Activated T-cell treated with anti-CD3 and anti-CD28 coated beads, Interleukin-2, amount 50 U/mL, for 48 hours (primary cell): ENCODE measurements at regions not wholly inside any gene's neighbourhood (a gene's known extent, or its start where the extent isn't known, plus 50 kb on each side); places are given as distances from the start of the nearest gene placed in this dataset.
"Not testable (repeated sequence)": the region's sequence is repeated elsewhere in the genome, so short reads cannot be mapped to it uniquely, and the experiment has no call there.

Source experiments
- DNase-seq, 2 experiments: peaks; one replicate each; pipeline ENCODE4 v3.0.0-alpha.2; 2020

DNA sequence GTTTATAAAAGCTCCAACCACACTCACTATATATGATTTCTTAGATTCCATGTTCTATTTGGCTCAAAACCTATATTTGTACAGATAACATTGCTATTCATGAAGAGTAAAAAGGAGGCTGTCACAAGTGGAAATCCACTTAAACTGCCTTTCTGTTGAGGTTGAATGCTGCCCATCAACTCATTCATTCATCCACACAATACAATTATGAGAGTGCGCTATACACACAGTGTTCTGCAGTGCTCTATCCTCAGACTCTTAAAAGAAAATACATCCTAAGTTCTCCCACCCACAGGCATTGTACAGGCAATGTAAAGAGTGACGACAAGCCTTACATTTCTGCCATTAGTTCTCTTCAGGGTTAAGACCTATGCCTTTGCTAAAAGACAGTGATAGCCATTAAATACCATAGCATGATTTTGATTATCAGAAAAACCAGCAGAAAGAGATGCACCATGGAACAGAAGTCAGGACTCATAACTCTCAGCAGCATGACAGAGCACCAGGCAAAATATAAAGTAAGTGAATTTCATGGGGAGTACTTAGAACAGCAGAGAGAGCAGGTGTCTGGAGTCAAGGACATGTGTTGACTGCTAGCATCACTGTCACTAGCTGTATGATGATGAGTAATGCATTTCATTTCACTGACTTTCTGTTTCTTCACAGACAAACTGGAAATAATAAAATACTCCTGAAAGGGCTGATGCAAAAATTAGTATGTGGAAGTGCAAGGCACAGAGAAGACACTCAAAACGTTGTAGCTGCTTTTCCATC, 218.0 kb downstream of the RBM26 start:
- no peak for DNase-seq

DNA sequence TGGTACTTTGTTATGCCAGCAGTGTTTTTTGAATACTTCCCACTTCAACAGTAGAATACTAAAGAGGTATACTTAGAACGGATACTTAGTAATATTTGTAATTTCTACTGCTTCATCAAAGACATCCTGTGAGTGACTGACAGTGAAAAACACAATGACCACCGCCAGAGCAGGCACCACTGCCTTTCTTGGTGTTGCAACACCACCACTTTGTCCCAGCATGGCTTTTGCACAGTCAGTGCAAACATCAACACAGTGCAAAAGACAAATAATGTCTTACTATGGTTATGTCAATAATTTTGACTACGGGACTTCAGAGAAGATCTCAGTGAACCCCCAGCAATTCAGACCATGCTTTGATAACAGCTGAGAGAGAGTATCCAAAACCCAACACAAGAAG, 220.5 kb downstream of the RBM26 start:
- DNase-seq: no peak

DNA sequence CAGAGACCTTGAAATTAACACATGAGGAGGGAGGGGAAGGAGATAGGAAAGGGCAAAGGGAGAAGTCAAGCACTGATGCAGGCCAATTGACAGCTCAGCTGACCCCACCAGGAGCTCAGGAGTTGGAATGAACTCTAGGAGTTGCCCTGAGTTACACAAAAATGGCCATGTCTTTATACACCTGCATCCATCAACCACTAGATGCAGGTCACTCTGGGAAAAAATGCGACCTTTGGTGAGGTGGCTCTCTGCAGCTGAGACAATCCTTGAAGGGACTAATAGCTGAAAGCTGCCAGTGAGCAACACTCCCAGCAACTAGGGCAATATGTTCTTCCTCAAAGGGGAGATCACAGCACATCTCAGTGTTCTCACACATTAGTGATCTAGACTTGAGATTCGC, 222.8 kb downstream of the RBM26 start:
- DNase-seq: no peak

DNA sequence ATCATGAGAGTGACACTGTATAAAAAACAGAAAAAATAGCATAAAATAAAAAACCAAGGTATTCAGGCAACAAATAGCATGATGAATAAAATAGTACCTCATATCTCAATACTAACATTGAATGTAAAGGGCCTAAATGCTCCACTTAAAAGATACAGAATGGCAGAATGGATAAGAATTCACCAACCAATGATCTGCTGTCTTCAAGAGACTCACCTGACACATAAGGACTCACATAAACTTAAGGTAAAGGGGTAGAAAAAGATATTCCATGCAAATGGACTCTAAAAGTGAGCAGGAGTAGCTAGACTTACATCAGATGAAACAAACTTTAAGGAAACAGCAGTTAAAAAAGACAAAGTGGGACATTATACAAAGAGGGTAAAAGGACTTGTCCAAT, 232.4 kb downstream of the RBM26 start:
- DNase-seq: not testable (repeated sequence)

DNA sequence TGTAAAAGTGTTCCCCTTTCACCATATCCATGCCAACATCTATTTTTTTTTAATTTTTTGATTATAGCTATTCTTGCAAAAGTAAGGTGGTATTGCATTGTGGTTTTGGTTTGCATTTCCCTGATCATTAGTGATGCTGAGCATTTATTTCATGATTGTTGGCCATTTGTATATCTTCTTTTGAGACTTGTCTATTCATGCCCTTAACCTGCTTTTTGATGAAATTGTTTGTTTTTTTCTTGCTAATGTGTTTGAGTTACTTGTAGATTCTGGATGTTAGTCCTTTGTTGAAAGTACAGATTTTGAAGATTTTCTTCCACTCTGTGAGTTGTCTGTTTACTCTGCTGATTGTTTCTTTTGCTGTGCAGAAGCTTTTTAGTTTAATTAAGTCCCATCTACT, 233.1 kb downstream of the RBM26 start:
- not testable (repeated sequence) for DNase-seq

DNA sequence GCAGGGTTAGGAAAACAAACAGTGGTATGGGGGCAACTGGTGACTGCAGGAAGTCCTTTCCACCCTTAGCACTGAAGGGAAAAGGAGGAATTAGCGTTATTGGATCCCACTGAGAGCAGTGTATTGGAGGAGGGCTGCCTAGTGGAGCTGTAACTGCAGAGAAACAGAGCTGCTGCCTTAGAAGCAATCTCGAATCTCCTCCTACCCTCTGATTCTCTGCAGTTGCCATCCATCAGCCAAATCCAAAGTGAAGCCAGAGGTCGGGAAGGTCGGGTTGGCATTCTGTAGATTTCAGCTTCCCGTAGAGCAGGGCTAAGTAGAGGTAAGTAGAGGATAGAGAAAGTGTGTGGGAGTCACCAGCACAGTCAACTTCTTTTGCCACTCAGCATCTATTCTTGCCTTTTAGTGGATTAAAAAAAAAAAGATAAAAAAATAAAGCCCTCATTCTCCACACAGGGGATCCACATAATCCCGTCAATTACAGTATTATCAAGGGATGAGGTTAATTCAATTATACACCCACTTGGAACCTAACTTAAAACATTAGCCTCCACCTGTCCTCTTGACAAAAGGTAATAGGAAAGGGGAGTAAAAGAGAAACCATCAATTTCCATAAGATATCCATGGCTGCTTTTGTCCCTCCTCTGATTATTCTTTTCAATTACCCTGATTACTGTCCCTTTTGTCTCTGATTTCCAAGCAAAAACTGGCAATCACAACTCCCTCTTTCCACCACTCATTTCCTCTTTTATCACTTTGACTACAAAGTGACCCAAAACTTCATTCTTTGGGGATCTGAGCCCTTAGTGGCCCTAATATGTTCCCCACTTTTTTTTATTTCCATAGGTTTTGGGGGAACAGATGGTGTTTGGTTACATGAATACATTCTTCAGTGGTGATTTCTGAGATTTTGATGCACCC, 234.7 kb downstream of the RBM26 start:
- DNase-seq: no peak

DNA sequence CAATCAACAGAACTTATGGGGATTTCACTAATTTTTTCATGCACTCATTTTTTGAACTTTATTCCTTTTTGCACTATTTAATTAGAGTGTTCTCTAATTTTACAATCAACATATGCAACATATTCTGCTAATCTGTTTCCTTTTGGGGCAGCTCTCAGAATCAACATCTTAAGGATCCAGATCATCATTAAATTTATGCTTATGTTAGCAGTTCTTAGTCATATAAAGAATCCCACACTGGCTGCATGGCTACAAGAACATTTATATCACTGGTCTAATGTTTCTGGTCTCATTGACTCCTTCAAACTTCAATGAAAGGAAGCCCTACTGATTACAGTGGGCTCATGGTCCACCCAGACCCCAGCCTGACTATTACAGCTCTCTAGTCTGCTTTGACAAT, 245.2 kb downstream of the RBM26 start:
- no peak for DNase-seq

DNA sequence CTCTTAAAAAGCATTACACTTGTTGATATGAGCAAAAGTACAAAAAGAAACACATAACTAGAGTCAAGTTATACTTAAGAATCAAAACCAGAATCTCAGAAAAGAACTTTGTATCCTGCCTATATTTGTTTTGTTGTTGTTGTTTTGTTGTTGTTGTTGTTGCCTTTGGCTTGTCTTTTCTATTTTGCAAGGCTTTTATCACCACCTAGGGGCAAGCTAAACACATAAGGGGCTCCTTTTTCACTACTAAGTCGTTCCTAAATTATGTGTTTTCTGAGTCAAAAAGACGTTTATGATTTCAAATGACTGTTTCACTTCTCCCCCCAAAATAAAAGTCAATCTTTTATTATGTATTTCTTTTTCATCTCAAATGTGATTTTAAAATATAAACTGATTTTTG, 250.2 kb downstream of the RBM26 start:
- no peak for DNase-seq

DNA sequence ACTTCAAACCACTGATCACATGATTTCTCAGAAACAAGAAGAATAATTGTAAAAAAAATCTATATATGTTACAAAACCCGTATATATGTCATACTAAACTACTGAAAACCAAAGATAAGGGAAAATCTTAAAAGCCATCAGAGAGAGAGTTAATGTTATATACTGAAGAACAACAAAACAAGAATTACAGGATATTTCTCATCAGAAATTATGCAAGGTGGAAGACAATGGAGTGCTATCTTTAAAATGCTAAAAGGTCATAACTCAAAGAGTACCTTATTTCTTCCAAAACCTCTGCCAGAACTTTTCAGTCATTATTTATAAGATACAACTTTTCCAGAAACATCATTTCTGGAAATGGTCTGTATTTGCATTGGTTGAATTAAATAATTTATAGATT, 256.8 kb downstream of the RBM26 start:
- DNase-seq: no peak

DNA sequence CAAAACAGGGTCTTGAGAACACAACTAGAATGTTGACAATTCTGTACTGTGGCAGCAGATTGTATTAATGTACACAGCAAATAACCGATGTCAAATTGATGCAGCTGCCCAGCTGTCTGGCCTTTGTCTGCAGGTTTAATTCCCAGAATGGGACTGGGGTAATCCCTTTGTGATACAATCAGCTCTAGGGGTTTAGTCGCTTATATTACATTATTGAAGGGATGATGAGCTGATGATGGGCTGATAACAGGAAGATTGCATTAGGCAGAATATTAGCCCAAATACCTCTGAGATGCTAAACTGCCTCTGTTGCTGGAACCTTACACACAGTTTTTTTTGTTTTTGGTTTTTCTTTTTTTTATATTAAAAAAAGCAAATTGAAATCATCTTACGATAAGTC, 265.0 kb downstream of the RBM26 start:
- no peak for DNase-seq

DNA sequence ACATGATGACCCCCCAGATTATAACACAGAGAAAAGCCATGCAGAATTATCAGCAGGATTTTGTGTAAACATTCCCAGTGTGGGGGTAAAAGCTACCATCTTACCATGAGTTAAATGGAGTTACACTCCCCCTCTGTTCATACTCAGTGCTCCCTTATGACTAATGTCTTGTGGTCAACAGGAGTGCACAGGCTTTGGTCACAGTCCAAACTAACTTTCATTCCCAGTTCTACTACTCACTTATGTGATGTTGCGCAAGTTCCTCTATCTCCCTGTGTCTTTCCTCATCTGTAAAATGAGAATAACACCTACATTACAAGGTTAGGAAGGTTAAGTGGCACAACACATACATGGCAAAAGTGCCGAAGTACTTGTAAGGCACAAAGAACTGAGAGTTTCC, 277.9 kb downstream of the RBM26 start:
- no peak for DNase-seq

DNA sequence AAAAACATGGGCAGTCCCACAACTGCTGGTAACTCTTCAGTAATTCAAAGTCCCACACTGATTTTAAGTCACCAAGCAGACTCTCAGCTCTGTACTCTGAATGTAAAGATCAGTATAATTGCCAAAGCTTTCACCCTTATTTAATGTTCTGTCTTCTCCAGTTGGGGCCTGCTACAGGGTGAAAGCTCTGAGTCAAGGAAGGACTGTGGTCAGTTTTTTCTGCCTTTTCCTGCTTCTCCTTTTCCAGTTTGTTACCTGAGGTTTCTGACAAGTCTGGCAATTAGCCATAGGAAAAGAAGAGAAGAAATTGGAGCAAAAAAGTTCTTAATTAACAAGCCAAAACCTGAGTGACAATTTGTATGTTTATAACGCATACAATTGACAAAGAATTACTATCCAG, 279.3 kb downstream of the RBM26 start:
- no peak for DNase-seq

DNA sequence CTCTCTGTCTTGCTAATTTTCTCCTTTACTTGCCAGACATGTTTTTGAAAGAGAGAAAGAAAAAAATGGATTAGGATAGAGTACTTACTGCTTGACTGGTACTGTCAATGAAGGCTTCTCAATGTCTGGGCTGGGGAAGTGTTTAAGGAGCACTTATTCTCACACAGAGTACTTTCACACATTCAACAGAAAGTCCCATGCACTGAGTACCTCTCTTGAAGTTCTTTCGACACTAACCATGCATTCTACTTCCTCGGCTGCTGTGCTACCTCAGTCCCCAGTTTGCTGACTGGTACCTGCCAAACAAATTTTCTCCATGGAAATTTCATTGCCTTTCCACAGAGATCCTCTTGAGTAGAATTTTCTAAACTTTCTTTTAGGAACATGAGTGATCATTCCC, 281.9 kb downstream of the RBM26 start:
- DNase-seq: no peak

DNA sequence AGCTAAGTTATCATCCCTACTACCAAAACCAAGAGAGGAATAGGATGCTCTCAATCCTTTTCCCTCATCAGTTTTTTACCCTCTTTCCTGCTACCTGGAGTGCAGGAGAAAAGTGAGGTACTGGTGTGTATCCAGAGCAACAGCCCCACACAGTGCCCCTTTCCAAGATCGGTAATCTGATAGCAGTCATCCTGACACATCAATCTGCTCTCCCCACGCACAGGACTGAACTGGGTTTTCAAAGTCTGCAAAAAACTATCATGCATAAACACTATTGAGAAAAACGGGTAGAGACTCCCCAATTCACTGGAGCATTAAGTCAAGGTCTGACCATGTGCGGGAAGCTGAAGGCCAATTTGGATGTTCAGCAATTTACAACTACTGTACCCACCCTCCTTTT, 284.8 kb downstream of the RBM26 start:
- no peak for DNase-seq

DNA sequence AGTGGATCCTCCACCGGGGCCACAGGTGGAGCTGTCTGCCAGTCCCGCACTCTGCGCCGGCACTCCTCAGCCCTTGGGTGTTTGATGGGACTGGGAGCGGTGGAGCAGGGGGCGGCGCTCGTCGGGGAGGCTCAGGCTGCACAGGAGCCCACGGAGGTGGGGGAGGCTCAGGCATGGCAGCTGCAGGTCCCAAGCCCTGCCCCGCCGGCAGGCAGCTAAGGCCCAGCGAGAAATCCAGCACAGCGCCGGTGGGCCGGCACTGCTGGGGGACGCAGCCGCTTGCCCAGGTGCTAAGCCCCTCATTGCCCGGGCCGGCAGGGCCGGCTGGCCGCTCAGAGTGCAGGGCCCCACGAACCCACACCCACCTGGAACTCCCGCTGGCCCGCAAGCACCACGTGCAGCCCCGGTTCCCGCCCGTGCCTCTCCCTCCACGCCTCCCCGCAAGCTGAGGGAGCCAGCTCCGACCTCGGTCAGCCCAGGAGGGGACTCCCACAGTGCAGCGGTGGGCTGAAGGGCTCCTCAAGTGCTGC, 286.4 kb downstream of the RBM26 start:
- no peak for DNase-seq

DNA sequence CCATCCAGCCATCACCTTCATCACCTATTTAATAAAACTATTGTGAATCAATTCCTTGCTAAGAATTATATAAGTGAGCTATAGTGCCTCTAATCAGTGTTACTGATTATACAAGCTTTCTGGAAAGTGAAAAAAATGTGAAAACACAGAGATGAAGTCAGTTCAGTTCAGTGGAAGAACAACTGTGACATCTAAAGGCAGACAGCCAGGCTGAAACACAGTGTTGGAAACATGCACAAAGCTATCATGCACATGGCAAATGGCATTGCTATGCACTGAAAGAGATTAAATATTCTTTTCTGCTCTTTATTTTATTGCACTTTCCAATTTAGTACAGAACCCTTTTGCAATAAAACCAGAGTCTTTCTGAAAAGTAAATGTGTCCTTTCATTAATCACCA, 294.0 kb downstream of the RBM26 start:
- DNase-seq: no peak

DNA sequence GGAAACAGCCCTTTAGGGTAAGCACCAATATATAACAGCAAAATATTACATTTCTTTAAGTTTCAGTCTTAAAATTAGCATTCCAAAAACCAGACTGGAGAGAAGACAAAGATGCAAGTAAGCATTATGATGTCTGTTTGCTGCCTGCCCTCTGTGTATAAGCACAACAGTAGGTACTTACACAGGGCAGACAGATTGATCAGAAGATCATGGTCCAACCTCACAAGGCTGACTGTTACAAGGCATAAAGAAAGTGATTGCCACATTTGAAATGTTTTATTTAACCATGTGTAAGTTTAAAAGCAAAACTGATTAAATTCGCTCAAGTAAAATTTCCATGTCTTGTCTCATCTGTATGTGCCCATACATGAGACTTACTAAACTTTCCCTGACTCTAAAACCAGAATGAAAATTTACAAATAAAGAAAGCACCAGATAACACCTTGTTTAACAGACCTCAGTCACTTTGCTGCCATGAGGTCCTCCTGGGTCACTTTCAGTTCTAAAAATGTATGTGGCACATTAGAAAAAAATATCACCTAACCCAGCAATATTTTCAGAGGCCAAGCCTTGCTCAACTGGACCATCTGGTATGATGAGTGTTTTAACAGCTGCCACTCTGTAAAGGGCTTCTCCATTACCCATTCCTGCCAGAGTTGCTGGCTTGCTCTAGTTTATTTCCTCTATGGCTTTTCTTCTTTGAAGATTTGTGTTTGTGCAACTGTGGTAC, 297.0 kb downstream of the RBM26 start:
- no peak for DNase-seq

DNA sequence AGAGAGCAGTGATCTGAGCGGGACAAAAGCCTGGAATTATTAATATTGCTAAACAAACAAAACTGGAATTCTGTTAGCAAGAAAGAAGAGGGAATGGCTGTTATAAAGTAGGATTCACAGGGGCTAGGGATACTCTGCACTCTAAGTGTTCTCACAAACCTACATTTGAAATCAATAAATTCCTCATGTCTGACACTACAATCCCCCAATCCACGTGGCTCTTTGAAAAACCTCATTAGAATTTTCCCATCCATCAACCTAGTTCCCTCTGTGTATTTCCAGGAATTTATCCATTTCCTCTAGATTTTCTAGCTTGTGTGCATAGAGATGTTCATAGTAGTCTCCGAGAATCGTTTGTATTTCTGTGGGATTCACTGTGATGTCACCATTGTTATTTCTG, 307.5 kb downstream of the RBM26 start:
- no peak for DNase-seq

DNA sequence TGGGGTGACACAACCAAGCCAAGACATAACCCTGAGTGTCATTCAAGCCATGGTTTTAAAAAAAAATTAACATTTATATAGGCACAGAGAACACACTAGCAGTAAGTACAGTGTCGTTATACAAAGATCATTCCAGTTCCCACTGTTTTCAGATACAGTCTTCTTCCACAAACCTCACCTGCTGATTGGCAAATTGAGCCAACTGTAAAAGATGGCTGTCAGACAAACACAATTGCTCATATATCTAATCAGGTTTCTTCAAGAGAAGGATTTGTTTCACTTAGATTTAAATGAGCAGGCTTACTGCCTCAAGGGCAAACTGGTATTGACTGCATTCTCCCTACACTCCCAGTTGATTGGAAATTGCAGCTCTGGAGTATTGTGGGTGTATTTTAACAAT, 308.9 kb downstream of the RBM26 start:
- DNase-seq: no peak

DNA sequence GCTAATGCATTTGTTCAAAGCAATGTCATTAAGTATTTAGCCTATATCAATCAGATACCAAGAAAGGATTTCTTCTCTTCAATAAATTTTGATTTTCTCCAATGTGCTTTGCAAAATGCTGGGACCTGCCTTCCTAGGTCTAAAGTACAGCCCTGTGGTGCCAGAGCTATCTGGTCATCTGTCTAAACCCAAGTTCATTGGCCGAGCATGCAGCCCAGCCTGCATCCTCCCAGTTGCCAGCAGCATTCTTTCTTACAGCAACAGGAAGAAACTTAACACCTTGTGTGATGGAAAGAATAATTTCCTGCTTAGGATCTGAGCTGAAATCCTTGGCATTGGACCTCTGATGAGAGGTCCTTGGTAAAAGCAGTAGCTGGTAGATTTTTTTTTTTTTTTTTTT, 310.0 kb downstream of the RBM26 start:
- DNase-seq: no peak

DNA sequence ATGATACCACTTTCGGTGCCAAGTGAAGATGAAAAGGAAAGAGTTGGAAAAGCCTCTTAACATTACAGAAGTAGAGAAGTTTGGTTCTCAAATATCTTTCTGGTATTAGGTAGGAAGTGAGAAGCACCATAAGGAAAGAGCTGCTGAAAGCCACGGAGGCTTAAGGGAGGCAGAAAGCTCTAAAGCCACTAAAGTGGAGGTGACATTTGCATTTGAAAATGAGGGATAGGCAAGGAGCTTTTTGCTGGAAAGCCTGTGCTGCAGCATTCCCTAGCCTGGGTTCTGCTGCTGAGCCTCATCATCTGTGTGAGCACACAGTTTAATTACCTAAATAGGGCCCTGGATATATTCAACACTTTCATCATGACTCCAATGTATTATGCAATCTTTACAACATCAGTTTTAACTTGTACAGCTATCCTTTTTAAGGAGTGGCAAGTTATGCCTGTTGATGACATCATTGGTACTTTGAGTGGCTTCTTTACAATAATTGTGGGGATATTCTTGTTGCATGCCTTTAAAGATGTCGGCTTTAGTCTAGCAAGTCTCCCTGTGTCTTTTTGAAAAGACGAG, 315.4 kb downstream of the RBM26 start:
- DNase-seq: no peak

DNA sequence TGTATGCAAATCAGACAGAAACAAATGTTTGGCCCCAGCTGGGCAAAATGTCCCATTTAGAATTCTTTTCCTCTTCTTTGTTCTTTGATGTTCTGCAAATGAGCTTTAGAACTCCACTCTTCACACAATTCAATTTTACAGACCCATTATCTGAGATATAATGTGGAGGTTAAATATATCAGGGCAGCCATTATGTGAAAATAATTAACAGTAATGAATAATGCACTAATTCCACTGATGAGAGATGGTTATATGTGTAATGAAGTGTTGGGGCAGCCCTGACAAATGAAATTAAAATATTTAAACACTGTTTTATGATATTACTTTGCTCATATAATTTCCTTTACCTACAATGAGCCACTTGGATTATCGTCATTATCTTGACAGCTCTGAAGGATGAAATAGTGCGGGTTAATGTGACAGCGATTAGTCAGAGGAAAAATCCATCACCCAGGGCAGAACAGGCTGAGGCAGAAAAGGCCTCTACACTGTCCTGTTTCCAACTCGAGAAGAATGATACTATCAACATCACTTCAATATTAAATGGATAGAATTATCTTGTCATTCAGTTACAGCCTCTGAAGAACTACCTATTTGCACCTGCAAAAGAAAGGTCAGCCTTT, 321.1 kb downstream of the RBM26 start:
- no peak for DNase-seq

DNA sequence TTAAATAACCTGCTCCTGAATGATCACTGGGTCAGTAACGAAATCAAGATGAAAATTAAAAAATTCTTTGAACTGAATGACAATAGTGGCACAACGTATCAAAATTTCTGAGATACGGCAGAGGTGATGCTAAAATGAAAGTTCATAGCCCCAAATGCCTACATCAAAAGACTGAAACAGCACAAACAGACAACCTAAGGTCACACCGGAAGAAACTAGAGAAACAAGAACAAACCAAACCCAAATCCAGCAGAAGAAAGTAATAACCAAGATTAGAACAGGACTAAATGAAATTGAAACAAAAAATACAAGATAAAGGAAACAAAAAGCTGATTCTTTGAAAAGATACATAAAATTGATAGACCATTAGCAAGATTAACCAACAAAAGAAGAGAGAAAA, 324.1 kb downstream of the RBM26 start:
- no peak for DNase-seq
